Fibroblast of the aortic adventitia (primary cell): ENCODE measurements at regions not wholly inside any gene's neighbourhood (a gene's known extent, or its start where the extent isn't known, plus 50 kb on each side); places are given as distances from the start of the nearest gene placed in this dataset.

Experiments used
- DNase-seq: peaks from one replicate; pipeline ENCODE4 v3.0.0-alpha.2; 2010; ENCODE audit warnings: low read depth
- H3K4me3 ChIP-seq: 2 replicates; pipeline ENCODE4 v1.5.1; 2011; ENCODE audit warnings: low read depth, mild to moderate bottlenecking, control low read depth, low read length, moderate library complexity
- TF ChIP-seq, protein P1 (sequence below): IDR thresholded peaks from 2 replicates; pipeline ENCODE4 v1.5.1; 2011; ENCODE audit warnings: mild to moderate bottlenecking, low read length, control low read depth, inconsistent platforms; ENCODE audit not compliant: insufficient read depth

DNA sequence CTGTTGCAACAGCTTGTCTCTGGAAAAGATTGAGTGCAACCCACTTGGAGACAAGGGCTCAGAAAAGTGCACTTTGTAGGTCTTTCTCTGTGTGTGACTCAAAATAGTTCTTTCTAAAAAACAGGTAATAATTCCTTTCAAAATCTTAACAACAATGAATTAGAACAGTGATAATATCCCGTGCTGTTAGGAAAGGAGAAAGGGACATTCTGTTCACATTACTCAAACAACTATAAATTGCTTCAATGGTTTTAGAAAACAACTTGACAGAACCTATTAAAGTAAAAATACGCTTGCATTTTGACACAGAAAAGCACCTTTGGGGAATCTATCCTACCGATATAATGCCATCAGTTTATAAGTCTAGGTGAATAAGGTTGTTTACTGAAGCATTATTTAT, 468.1 kb upstream of the DPP6 start:
- no peak for DNase-seq
- TF ChIP-seq, protein P1, sequence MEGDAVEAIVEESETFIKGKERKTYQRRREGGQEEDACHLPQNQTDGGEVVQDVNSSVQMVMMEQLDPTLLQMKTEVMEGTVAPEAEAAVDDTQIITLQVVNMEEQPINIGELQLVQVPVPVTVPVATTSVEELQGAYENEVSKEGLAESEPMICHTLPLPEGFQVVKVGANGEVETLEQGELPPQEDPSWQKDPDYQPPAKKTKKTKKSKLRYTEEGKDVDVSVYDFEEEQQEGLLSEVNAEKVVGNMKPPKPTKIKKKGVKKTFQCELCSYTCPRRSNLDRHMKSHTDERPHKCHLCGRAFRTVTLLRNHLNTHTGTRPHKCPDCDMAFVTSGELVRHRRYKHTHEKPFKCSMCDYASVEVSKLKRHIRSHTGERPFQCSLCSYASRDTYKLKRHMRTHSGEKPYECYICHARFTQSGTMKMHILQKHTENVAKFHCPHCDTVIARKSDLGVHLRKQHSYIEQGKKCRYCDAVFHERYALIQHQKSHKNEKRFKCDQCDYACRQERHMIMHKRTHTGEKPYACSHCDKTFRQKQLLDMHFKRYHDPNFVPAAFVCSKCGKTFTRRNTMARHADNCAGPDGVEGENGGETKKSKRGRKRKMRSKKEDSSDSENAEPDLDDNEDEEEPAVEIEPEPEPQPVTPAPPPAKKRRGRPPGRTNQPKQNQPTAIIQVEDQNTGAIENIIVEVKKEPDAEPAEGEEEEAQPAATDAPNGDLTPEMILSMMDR: no peak
- H3K4me3 ChIP-seq: no peak overlapping the region

DNA sequence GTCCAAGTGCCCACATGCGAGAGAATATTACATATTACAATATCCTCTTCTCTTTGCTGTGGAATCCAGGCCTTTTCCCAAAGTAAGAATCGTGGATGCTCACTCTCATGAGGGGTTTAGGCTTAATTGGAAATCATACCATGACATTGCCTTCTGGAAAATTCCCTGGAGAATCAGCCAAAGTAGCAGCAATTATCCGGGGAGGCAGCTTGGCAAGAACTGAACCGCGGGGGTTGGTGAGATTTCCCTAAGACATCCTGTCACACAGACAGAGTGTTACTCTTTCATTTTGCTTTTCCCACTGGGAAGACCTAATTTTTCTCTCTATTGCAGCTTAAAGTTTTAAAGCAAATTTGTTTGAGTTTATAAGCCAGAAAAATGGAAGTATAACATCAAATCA, 463.6 kb upstream of the DPP6 start:
- no peak overlapping the region for H3K4me3 ChIP-seq
- TF ChIP-seq, protein P1: no peak
- DNase-seq: no peak

DNA sequence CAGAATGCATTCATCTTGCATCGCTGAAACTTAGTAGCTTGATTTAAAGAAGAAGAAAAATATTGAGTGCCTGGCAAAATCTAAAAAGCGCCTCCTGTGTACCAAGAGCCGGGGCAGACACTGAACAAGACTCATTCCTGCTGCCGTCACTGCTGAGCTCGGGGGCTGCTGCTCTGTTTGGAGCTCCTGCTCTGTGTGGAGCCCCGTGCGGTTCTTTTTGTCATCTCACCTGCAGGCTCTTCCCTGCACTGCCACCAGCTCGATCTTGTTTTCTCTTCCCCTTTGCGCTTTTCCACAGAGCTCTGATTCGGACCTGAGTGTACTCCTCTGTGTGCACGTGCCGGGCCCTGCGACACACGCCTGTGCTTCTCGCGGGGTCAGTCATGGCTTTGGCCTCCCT, 462.1 kb upstream of the DPP6 start:
- TF ChIP-seq, protein P1: no peak
- H3K4me3 ChIP-seq: no peak overlapping the region
- DNase-seq: no peak

DNA sequence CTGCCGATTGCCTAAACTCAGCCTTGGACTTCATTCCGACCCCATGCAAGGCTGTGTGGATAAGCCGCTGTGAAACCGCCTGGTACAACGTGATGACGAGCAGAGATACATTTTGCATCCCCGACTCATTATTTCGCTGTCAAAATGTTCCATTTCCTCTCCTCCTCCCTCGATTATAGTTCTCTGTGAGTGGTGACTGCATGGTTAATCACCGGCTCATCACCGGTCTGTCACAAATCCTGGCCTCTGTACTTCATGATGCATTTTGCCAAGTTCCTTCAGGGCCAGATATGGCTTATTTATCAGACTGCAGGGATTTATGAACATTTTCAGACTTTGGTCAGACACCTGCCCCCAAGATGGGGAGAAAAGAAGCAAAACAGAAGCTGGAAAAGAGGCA, 461.6 kb upstream of the DPP6 start:
- TF ChIP-seq, protein P1: no peak
- no peak for DNase-seq
- no peak overlapping the region for H3K4me3 ChIP-seq

DNA sequence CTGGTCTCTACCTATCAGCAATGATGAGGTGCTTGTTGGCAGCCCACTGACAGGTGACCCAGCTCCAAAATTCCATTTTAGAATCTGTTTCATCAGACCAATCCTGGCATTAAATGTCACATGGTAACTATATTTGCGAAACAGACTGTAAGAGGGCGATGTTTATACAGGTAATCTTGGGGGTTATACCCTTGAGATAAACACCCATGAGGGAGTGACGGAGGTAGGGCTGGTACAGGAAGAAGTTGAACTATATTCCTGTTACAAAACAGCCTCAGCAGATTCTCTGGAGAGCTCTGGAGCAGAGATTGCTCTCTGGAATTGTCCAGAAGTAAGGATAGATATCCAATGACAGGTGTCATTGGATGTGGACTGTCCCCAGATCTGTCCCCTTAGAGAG, 444.8 kb upstream of the DPP6 start:
- TF ChIP-seq, protein P1: no peak
- H3K4me3 ChIP-seq: no peak overlapping the region
- no peak for DNase-seq

DNA sequence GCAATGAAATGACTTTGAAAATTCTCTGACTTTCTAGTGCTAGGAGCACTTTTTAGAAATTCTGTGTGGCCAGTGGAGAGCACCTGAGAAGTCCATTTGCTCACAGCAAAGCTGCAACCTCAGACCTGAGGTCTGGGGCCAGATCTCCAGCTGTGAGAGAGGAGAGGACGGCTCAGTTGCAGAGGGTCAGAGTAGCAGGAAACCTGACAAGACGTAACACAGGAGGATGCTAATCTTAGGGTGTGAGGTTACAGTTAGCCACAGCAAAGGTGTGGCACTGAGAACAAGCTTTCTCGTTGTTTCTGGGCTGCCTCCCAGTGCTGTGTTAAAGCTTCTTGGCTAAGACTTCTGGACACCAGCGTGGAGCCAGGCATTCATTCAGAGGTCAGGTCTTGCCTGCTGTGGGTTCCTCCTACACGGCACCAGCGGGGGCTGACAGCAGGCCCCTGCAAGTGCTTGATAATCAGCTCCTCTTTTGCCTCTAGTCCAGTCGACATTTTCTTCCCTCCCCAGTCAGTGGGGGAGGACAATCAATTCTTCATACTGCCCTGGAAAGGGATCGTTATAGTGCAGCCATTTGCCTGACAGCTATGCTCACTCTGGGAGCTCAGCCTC, 435.4 kb upstream of the DPP6 start:
- TF ChIP-seq, protein P1: no peak
- H3K4me3 ChIP-seq: no peak overlapping the region
- DNase-seq: no peak

DNA sequence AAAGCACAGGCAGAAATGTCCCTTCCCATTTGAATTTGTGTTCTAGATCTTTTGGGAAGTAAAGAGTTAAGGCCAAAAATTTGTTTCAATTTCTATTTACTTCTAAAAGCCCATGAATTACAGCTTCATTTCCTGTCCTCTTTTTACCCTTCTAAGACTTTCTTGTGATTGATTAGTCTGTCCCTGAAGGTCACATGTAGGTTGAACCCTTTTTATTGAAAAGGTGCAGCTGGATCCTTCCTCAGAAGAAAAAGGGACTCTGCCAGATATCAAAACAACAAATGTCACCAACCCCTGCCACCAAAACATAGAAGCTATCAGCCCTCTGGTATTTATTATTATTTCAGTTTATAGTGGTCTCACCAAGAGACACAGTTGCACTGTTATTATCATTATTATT, 424.9 kb upstream of the DPP6 start:
- no peak overlapping the region for H3K4me3 ChIP-seq
- no peak for DNase-seq
- TF ChIP-seq, protein P1: no peak
